Breast epithelium (tissue), 3 donors: ENCODE measurements at regions not wholly inside any gene's neighbourhood (a gene's known extent, or its start where the extent isn't known, plus 50 kb on each side); places are given as distances from the start of the nearest gene placed in this dataset.

ENCODE experiments used
- CTCF ChIP-seq, 3 donors: fragments of 450-650 bp; IDR thresholded peaks; one replicate each; pipeline ENCODE4 v1.5.1; 2016 to 2017; ENCODE audit warnings: antibody characterized with exemption in 3 of 3, mild to moderate bottlenecking in 3 of 3, moderate library complexity in 3 of 3
- POLR2A ChIP-seq: fragments of 450-650 bp; IDR thresholded peaks from one replicate; pipeline ENCODE4 v1.6.1; 2016; ENCODE audit warnings: antibody characterized with exemption, mild to moderate bottlenecking, moderate library complexity

DNA sequence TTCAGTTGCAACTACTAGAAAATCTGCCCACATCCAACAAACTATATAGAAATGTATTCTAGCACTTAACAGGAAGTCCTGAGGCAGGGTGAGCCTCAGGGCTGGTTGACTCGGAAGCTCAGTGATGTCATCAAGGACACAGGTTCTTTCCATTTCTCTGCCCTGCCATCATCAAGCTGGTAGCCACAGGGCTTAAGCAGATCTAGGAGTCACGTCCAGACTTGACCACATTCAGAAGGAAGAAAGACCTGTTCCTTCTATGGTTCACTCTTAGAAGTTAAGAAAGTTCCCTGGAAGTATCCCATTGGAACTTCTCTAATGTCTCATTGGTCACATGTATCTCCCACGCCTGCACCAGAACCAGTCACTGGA is 438.1 kb downstream of the PRDM2 start:
- no peak for TF ChIP-seq POLR2A
- no peak for TF ChIP-seq CTCF (IDR thresholded peaks at IDR 0.05)
